Mesenchymal stem cell (in vitro differentiated cells and primary cell): ENCODE measurements at regions not wholly inside any gene's neighbourhood (a gene's known extent, or its start where the extent isn't known, plus 50 kb on each side); places are given as distances from the start of the nearest gene placed in this dataset.
"Not testable (repeated sequence)": the region's sequence is repeated elsewhere in the genome, so short reads cannot be mapped to it uniquely, and the experiment has no call there.

Source experiments
- DNase-seq: peaks from one replicate; pipeline ENCODE4 v3.0.0-alpha.2; 2013
- H2AFZ ChIP-seq: one replicate; pipeline ENCODE4 v1.6.1; 2013; ENCODE audit warnings: low read depth, mild to moderate bottlenecking, control low read depth, inconsistent platforms, low read length, moderate library complexity
- H2AK5ac ChIP-seq: 2 replicates; pipeline ENCODE4 v1.6.1; 2013; ENCODE audit warnings: low read length, moderate library complexity, mild to moderate bottlenecking, inconsistent platforms; ENCODE audit not compliant: severe bottlenecking
- H2BK120ac ChIP-seq: one replicate; pipeline ENCODE4 v1.6.1; 2013; ENCODE audit warnings: low read depth, mild to moderate bottlenecking, inconsistent platforms, low read length, moderate library complexity
- H2BK12ac ChIP-seq, 2 experiments: one replicate each; pipeline ENCODE4 v1.6.1; 2013; ENCODE audit warnings: inconsistent platforms in 2 of 2, low read length in 2 of 2, mild to moderate bottlenecking in 2 of 2, moderate library complexity in 2 of 2, control low read depth in 1 of 2
- H2BK15ac ChIP-seq: one replicate; pipeline ENCODE4 v1.6.1; 2013; ENCODE audit warnings: mild to moderate bottlenecking, low read depth, inconsistent platforms; ENCODE audit not compliant: poor library complexity, severe bottlenecking
- H2BK5ac ChIP-seq: 2 replicates; pipeline ENCODE4 v1.6.1; 2013; ENCODE audit warnings: low read depth, mild to moderate bottlenecking, low read length, control low read depth, inconsistent platforms; ENCODE audit not compliant: poor library complexity, severe bottlenecking
- H3K14ac ChIP-seq, 2 experiments: one replicate each; pipeline ENCODE4 v1.6.1; 2013; ENCODE audit warnings: inconsistent platforms in 2 of 2, low read length in 2 of 2, control low read depth in 1 of 2, mild to moderate bottlenecking in 1 of 2, moderate library complexity in 1 of 2
- H3K18ac ChIP-seq, 2 experiments: one replicate each; pipeline ENCODE4 v1.6.1; 2013; ENCODE audit warnings: inconsistent platforms in 2 of 2, low read length in 2 of 2, control low read depth in 1 of 2, low read depth in 1 of 2, mild to moderate bottlenecking in 1 of 2
- H3K23ac ChIP-seq, 2 experiments: one replicate each; pipeline ENCODE4 v1.6.1; 2013; ENCODE audit warnings: inconsistent platforms in 2 of 2, low read length in 2 of 2, mild to moderate bottlenecking in 2 of 2, moderate library complexity in 2 of 2, control low read depth in 1 of 2
- H3K27ac ChIP-seq: 2 replicates; pipeline ENCODE4 v1.5.1; 2013; ENCODE audit warnings: mild to moderate bottlenecking, moderate library complexity, low read length, control low read depth, inconsistent platforms; ENCODE audit not compliant: poor library complexity, severe bottlenecking
- H3K27me3 ChIP-seq, 2 experiments: 2 replicates each; pipeline versions ENCODE4 v1.6.1 to v1.7.0; 2013; ENCODE audit warnings: low read length in 2 of 2, mild to moderate bottlenecking in 2 of 2, moderate library complexity in 2 of 2, control low read depth in 1 of 2, inconsistent platforms in 1 of 2; ENCODE audit not compliant: control insufficient read depth in 1 of 2, insufficient read depth in 1 of 2
- H3K36me3 ChIP-seq, 2 experiments: 2 replicates each; pipeline versions ENCODE4 v1.6.1 to v1.7.0; 2013; ENCODE audit warnings: low read length in 2 of 2, control low read depth in 1 of 2, inconsistent platforms in 1 of 2, low read depth in 1 of 2, mild to moderate bottlenecking in 1 of 2; ENCODE audit not compliant: insufficient read depth in 2 of 2, control insufficient read depth in 1 of 2
- H3K4ac ChIP-seq, 2 experiments: one replicate each; pipeline ENCODE4 v1.6.1; 2013; ENCODE audit warnings: inconsistent platforms in 2 of 2, low read length in 2 of 2, mild to moderate bottlenecking in 2 of 2, moderate library complexity in 2 of 2, control low read depth in 1 of 2, low read depth in 1 of 2
- H3K4me1 ChIP-seq: 2 replicates; pipeline ENCODE4 v1.6.1; 2013; ENCODE audit warnings: low read depth, low read length, control low read depth; ENCODE audit not compliant: control insufficient read depth, insufficient read depth
- H3K4me2 ChIP-seq: 2 replicates; pipeline ENCODE4 v1.6.1; 2013; ENCODE audit warnings: low read length, mild to moderate bottlenecking, inconsistent platforms; ENCODE audit not compliant: poor library complexity, severe bottlenecking
- H3K4me3 ChIP-seq, 2 experiments: 2 replicates each; pipeline versions ENCODE4 v1.5.1 to v1.7.0; 2013; ENCODE audit warnings: low read length in 2 of 2, mild to moderate bottlenecking in 2 of 2, control low read depth in 1 of 2, low read depth in 1 of 2; ENCODE audit not compliant: insufficient read depth in 1 of 2
- H3K79me1 ChIP-seq: replicated peaks from 2 replicates; pipeline ENCODE4 v1.6.1; 2013; ENCODE audit warnings: mild to moderate bottlenecking, control low read depth, low read length, inconsistent platforms; ENCODE audit not compliant: poor library complexity, severe bottlenecking
- H3K9ac ChIP-seq: 2 replicates; pipeline ENCODE4 v1.7.0; 2013; ENCODE audit warnings: mild to moderate bottlenecking, low read length, moderate library complexity
- H3K9me3 ChIP-seq: 2 replicates; pipeline ENCODE4 v1.7.0; 2013; ENCODE audit warnings: mild to moderate bottlenecking, low read length; ENCODE audit not compliant: control insufficient read depth
- H4K8ac ChIP-seq: one replicate; pipeline ENCODE4 v1.6.1; 2013; ENCODE audit warnings: inconsistent platforms, mild to moderate bottlenecking, low read length, moderate library complexity
- H4K91ac ChIP-seq: one replicate; pipeline ENCODE4 v1.6.1; 2013; ENCODE audit warnings: mild to moderate bottlenecking, low read length, inconsistent platforms
- WGBS: methylation state at CpG from one replicate; pipeline ENCODE4 v1.1.7; 2013; ENCODE audit warnings: mixed read lengths; 5-methylcytosine and 5-hydroxymethylcytosine counted together

DNA sequence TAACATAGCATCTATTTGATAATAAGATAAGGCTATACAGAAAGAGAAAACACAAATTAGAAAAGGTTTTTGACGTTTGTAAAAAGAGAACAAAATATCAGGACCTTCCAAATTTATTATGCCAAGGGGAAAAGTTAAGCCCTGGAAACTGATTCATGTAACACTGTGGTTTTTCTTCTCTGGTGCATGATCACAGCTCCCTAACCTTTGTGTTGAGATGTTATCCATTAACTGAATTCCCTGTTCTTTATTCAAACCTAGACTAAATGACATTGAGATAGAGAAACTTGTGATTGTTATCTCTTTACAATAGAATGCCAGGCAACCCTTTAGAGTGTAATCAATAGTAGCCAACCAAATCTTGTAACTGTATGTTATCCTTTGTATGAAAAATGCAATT, 141.5 kb upstream of the NRG3 start:
- Histone ChIP-seq H3K36me3 (no peaks in the 10 kb centered on the region), H3K9ac (no peak overlapping the region), H3K27ac (no peak overlapping the region), H3K18ac (no peak overlapping the region), H4K91ac (no peak overlapping the region), H3K4me1 (peaks cover 9% of the 10 kb centered on the region), H4K8ac (no peak overlapping the region), H2BK15ac (no peak overlapping the region), H3K27me3 (no peaks in the 10 kb centered on the region), H2AFZ (no peak overlapping the region), H2BK12ac (no peak overlapping the region), H2AK5ac (no peak overlapping the region), H3K4ac (no peak overlapping the region), H3K4me2 (no peak overlapping the region), H3K14ac (no peak overlapping the region), H3K79me1 (no peaks in the 10 kb centered on the region), H3K4me3 (no peak overlapping the region), H3K23ac (no peak overlapping the region), H2BK120ac (no peak overlapping the region), H3K9me3 (peaks cover 18% of the 10 kb centered on the region), H2BK5ac (no peak overlapping the region)
- DNase-seq: no peak
- 67% methylated on average over 1 of the region's 1 CpG for WGBS

- H2BK15ac ChIP-seq, H2AFZ ChIP-seq, H4K8ac ChIP-seq, H3K27ac ChIP-seq, H2BK5ac ChIP-seq, H3K4me3 ChIP-seq, H3K14ac ChIP-seq, DNase-seq, H3K18ac ChIP-seq, H3K79me1 ChIP-seq, H3K4me2 ChIP-seq, H3K36me3 ChIP-seq, H2AK5ac ChIP-seq, H3K23ac ChIP-seq, H4K91ac ChIP-seq, H2BK12ac ChIP-seq, H3K9ac ChIP-seq, H3K27me3 ChIP-seq, H3K4me1 ChIP-seq, H2BK120ac ChIP-seq, H3K4ac ChIP-seq: not testable (repeated sequence)
- WGBS: 69% methylated on average over 9 of the region's 9 CpGs
- H3K9me3 ChIP-seq: peaks cover 18% of the 10 kb centered on the region
Measured at GRCh38 chr10:81735167-81735566, 139.8 kb upstream of the NRG3 start.

- Histone ChIP-seq H3K4me2 (no peak overlapping the region), H4K91ac (no peak overlapping the region), H2BK12ac (no peak overlapping the region), H3K9me3 (peaks cover 2% of the 10 kb centered on the region), H2AFZ (no peak overlapping the region), H2BK15ac (no peak overlapping the region), H3K18ac (no peak overlapping the region), H4K8ac (no peak overlapping the region), H3K4me3 (no peak overlapping the region), H3K4ac (no peak overlapping the region), H3K79me1 (no peaks in the 10 kb centered on the region), H3K27me3 (no peaks in the 10 kb centered on the region), H3K36me3 (no peaks in the 10 kb centered on the region), H2BK5ac (no peak overlapping the region), H3K14ac (no peak overlapping the region), H3K23ac (no peak overlapping the region), H3K4me1 (no peaks in the 10 kb centered on the region), H2BK120ac (no peak overlapping the region), H2AK5ac (no peak overlapping the region), H3K9ac (no peak overlapping the region), H3K27ac (no peak overlapping the region)
- WGBS: 100% methylated on average over 1 of the region's 2 CpGs
- no peak for DNase-seq
Measured at GRCh38 chr10:81759111-81759510, 115.9 kb upstream of the NRG3 start.

DNA sequence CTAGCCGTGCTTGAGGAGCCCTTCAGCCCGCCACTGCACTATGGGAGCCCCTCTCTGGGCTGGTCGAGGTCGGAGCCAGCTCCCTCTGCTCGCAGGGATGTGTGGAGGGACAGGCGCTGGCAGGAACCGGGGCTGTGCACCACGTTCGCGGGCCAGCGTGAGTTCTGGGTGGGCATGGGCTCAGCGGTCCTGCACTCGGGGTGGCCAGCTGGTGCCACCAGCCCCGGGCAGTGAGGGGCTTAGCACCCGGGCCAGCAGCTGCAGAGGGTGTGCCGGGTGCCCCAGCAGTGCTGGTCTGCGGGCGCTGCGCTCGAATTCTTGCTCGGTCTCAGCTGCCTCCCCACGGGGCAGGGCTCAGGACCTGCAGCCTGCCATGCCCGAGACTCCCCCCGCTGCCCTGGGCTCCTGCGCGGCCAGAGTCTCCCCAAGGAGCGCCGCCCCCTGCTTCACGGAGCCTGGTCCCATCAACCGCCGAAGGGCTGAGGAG, 90.8 kb upstream of the NRG3 start:
- no peak overlapping the region for H3K9ac ChIP-seq
- H3K14ac ChIP-seq: no peak overlapping the region
- WGBS: 87% methylated on average over 26 of the region's 31 CpGs
- no peak overlapping the region for H2BK120ac ChIP-seq
- H3K18ac ChIP-seq: no peak overlapping the region
- H3K9me3 ChIP-seq: peaks cover 20% of the 10 kb centered on the region
- no peak overlapping the region for H2BK5ac ChIP-seq
- no peaks in the 10 kb centered on the region for H3K27me3 ChIP-seq
- no peak overlapping the region for H3K4ac ChIP-seq
- H3K23ac ChIP-seq: no peak overlapping the region
- H3K4me1 ChIP-seq: no peaks in the 10 kb centered on the region
- no peak overlapping the region for H2AFZ ChIP-seq
- no peak overlapping the region for H2AK5ac ChIP-seq
- no peak overlapping the region for H2BK12ac ChIP-seq
- H3K27ac ChIP-seq: no peak overlapping the region
- H2BK15ac ChIP-seq: no peak overlapping the region
- no peak overlapping the region for H3K4me2 ChIP-seq
- H3K36me3 ChIP-seq: no peaks in the 10 kb centered on the region
- no peak overlapping the region for H4K91ac ChIP-seq
- no peak overlapping the region for H3K4me3 ChIP-seq
- H3K79me1 ChIP-seq: no peaks in the 10 kb centered on the region
- H4K8ac ChIP-seq: no peak overlapping the region
- no peak for DNase-seq
